Mesendoderm (in vitro differentiated cells): ENCODE measurements at regions not wholly inside any gene's neighbourhood (a gene's known extent, or its start where the extent isn't known, plus 50 kb on each side); places are given as distances from the start of the nearest gene placed in this dataset.

Source experiments
- DNase-seq: peaks from one replicate; pipeline ENCODE4 v3.0.0; 2013
- H2AK5ac ChIP-seq: 2 replicates; pipeline ENCODE4 v1.6.1; 2013; ENCODE audit warnings: low read length, inconsistent platforms
- H2BK120ac ChIP-seq: 2 replicates; pipeline ENCODE4 v1.6.1; 2013; ENCODE audit warnings: low read depth, mild to moderate bottlenecking, low read length, moderate library complexity, mixed read lengths
- H2BK15ac ChIP-seq: replicated peaks from 2 replicates; pipeline ENCODE4 v1.6.1; 2013; ENCODE audit warnings: low read depth, mild to moderate bottlenecking, moderate library complexity
- H2BK5ac ChIP-seq: 2 replicates; pipeline ENCODE4 v1.6.1; 2013; ENCODE audit warnings: low read length, inconsistent platforms
- H3K18ac ChIP-seq: 2 replicates; pipeline ENCODE4 v1.6.1; 2013; ENCODE audit warnings: mild to moderate bottlenecking, low read length, mixed read lengths
- H3K23ac ChIP-seq: one replicate; pipeline ENCODE4 v1.6.1; 2013; ENCODE audit warnings: low read length
- H3K27ac ChIP-seq: 2 replicates; pipeline ENCODE4 v1.5.1; 2013; ENCODE audit warnings: low read depth, mild to moderate bottlenecking, inconsistent platforms, low read length, moderate library complexity
- H3K27me3 ChIP-seq: 2 replicates; pipeline ENCODE4 v1.6.1; 2013; ENCODE audit warnings: low read length, control low read depth, mild to moderate bottlenecking, inconsistent platforms; ENCODE audit not compliant: insufficient read depth, poor library complexity
- H3K36me3 ChIP-seq: 2 replicates; pipeline ENCODE4 v1.6.1; 2013; ENCODE audit warnings: low read length, inconsistent platforms; ENCODE audit not compliant: control insufficient read depth, insufficient read depth
- H3K4ac ChIP-seq: one replicate; pipeline ENCODE4 v1.6.1; 2013; ENCODE audit warnings: low read depth, mild to moderate bottlenecking, low read length, moderate library complexity
- H3K4me1 ChIP-seq: 2 replicates; pipeline ENCODE4 v1.6.1; 2013; ENCODE audit warnings: low read depth, low read length, inconsistent platforms; ENCODE audit not compliant: control insufficient read depth
- H3K4me2 ChIP-seq: 2 replicates; pipeline ENCODE4 v1.6.1; 2013; ENCODE audit warnings: low read length
- H3K4me3 ChIP-seq: 2 replicates; pipeline ENCODE4 v1.5.1; 2013; ENCODE audit warnings: mild to moderate bottlenecking, low read length
- H3K56ac ChIP-seq: one replicate; pipeline ENCODE4 v1.6.1; 2013; ENCODE audit warnings: low read length
- H3K79me1 ChIP-seq: 2 replicates; pipeline ENCODE4 v1.6.1; 2013; ENCODE audit warnings: low read length, inconsistent platforms
- H3K79me2 ChIP-seq: 2 replicates; pipeline ENCODE4 v1.6.1; 2013; ENCODE audit warnings: mild to moderate bottlenecking, low read length; ENCODE audit not compliant: control insufficient read depth, insufficient read depth
- H3K9ac ChIP-seq: 2 replicates; pipeline ENCODE4 v1.6.1; 2013; ENCODE audit warnings: low read length, inconsistent platforms
- H4K5ac ChIP-seq: one replicate; pipeline ENCODE4 v1.6.1; 2013; ENCODE audit warnings: low read length
- H4K8ac ChIP-seq: one replicate; pipeline ENCODE4 v1.6.1; 2013; ENCODE audit warnings: low read depth, mild to moderate bottlenecking, control low read depth, low read length, moderate library complexity
- WGBS: extraction: QIAGEN DNeasy Blood & Tissue Kit; methylation state at CpG from one replicate; pipeline ENCODE4 v1.1.7; 2013; ENCODE audit warnings: low lambda C conversion rate, missing lambda C conversion rate; ENCODE audit not compliant: insufficient coverage; ENCODE audit errors: extremely low coverage; 5-methylcytosine and 5-hydroxymethylcytosine counted together

DNA sequence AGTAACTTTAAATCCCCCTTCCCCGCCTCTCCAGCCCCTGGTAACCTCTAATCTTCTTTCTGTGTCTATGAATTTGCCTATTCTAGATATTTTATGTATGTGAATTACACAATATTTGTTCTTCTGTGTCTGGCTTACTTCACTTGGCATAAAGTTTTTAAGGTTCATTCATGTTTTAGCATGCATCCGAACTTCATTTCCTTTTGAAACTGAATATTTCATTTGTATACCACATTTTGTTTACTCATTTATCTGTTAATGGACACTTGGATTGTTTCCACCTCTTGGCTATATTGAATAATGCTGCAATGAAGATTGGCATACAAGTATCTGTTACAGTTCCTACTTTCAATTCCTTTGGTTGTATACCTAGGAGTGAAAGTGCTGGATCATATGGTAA, 205.3 kb downstream of the TM2D1 start:
- no peak overlapping the region for H2AK5ac ChIP-seq
- H4K5ac ChIP-seq, result no peak overlapping the region
- H4K8ac ChIP-seq, result no peak overlapping the region
- H3K27ac ChIP-seq, result no peak overlapping the region
- no peak overlapping the region for H2BK15ac ChIP-seq
- no peak overlapping the region for H3K18ac ChIP-seq
- H3K79me2 ChIP-seq, result no peaks in the 10 kb centered on the region
- no peak overlapping the region for H3K4ac ChIP-seq
- H3K27me3 ChIP-seq, result no peaks in the 10 kb centered on the region
- no peak for DNase-seq
- no peak overlapping the region for H3K9ac ChIP-seq
- no peak overlapping the region for H3K56ac ChIP-seq
- H3K36me3 ChIP-seq, result no peaks in the 10 kb centered on the region
- H3K79me1 ChIP-seq, result no peaks in the 10 kb centered on the region
- H3K23ac ChIP-seq, result no peak overlapping the region
- H2BK5ac ChIP-seq, result no peak overlapping the region
- H3K4me3 ChIP-seq, result no peak overlapping the region
- H3K4me2 ChIP-seq, result no peak overlapping the region
- H2BK120ac ChIP-seq, result no peak overlapping the region
- H3K4me1 ChIP-seq, result no peaks in the 10 kb centered on the region
- no CpG with 5 or more reads among the region's 2 CpGs for WGBS

GRCh38 chr1:61518670-61519400, 206.1 kb downstream of the TM2D1 start:
- no peak overlapping the region for H2AK5ac ChIP-seq
- H4K5ac ChIP-seq, result no peak overlapping the region
- no peak overlapping the region for H3K9ac ChIP-seq
- H3K18ac ChIP-seq, result no peak overlapping the region
- no peaks in the 10 kb centered on the region for H3K27me3 ChIP-seq
- H3K23ac ChIP-seq, result no peak overlapping the region
- no peak overlapping the region for H3K4me3 ChIP-seq
- H3K4me1 ChIP-seq, result no peaks in the 10 kb centered on the region
- no peak overlapping the region for H3K56ac ChIP-seq
- H3K36me3 ChIP-seq, result no peaks in the 10 kb centered on the region
- no peak overlapping the region for H2BK120ac ChIP-seq
- H3K27ac ChIP-seq, result no peak overlapping the region
- no CpG with 5 or more reads among the region's 1 CpG for WGBS
- H3K4ac ChIP-seq, result no peak overlapping the region
- no peak overlapping the region for H2BK15ac ChIP-seq
- H3K4me2 ChIP-seq, result no peak overlapping the region
- H3K79me1 ChIP-seq, result no peaks in the 10 kb centered on the region
- no peaks in the 10 kb centered on the region for H3K79me2 ChIP-seq
- no peak overlapping the region for H4K8ac ChIP-seq
- no peak overlapping the region for H2BK5ac ChIP-seq
- no peak for DNase-seq

DNA sequence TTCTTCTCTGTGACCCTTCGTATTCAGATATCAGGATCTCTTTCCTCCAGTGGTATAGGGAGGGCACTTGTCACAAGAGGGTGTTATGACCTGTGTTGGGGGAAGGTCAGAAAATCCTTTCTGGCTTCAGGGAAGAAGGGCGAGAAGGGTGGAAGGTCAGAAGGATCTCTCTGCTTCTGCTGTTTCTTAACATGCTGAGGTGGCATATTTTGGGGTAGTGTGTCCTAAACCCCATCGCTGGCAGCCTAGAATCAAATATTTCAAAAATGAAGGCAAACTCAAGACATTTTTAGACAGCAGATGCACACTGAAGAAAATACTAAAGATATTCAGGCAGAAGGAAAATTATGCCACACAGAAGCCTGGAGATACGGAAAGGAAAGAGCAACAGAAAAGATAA, 207.6 kb downstream of the TM2D1 start:
- Histone ChIP-seq H2AK5ac (no peak overlapping the region), H3K23ac (no peak overlapping the region), H3K4me1 (no peaks in the 10 kb centered on the region), H3K27me3 (no peaks in the 10 kb centered on the region), H3K4me2 (no peak overlapping the region), H2BK5ac (no peak overlapping the region), H3K18ac (no peak overlapping the region), H3K79me1 (no peaks in the 10 kb centered on the region), H3K79me2 (no peaks in the 10 kb centered on the region), H3K4ac (no peak overlapping the region), H2BK120ac (no peak overlapping the region), H3K4me3 (no peak overlapping the region), H2BK15ac (no peak overlapping the region), H3K27ac (no peak overlapping the region), H3K36me3 (no peaks in the 10 kb centered on the region), H3K56ac (no peak overlapping the region), H4K5ac (no peak overlapping the region), H3K9ac (no peak overlapping the region), H4K8ac (no peak overlapping the region)
- no CpG with 5 or more reads among the region's 4 CpGs for WGBS
- no peak for DNase-seq

DNA sequence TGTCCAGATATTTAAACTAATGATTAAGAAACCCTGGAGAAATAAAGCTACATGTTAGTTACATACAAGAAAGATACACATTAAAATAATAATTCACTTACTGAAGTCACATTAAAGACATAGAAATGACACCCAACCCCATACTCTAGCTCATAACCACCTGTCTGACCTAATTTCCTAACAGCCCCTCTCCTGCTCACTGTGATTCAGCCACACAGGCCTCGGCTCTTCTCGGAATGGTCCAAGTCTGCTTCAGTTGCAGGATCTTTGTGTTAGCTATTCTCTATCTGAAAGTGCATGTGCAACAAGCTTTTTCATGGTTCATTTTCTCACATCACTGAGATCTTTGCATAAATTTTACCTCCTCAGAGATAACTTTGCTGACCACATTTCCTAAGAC, 209.8 kb downstream of the TM2D1 start:
- Histone ChIP-seq H3K9ac (no peak overlapping the region), H3K4ac (no peak overlapping the region), H3K79me2 (no peaks in the 10 kb centered on the region), H2AK5ac (no peak overlapping the region), H3K4me3 (no peak overlapping the region), H3K79me1 (no peaks in the 10 kb centered on the region), H3K27me3 (no peaks in the 10 kb centered on the region), H2BK15ac (no peak overlapping the region), H2BK120ac (no peak overlapping the region), H3K4me1 (no peaks in the 10 kb centered on the region), H3K23ac (no peak overlapping the region), H3K56ac (no peak overlapping the region), H3K27ac (no peak overlapping the region), H3K36me3 (no peaks in the 10 kb centered on the region), H4K5ac (no peak overlapping the region), H3K18ac (no peak overlapping the region), H2BK5ac (no peak overlapping the region), H4K8ac (no peak overlapping the region), H3K4me2 (no peak overlapping the region)
- DNase-seq, result no peak
- WGBS, result no CpG with 5 or more reads among the region's 2 CpGs
